ACC112 (cell line): ENCODE measurements at regions not wholly inside any gene's neighbourhood (a gene's known extent, or its start where the extent isn't known, plus 50 kb on each side); places are given as distances from the start of the nearest gene placed in this dataset.
"Not testable (repeated sequence)": the region's sequence is repeated elsewhere in the genome, so short reads cannot be mapped to it uniquely, and the experiment has no call there.

Experiments used
- H2AFZ ChIP-seq: fragments of 200-600 bp; sonication (generic); one replicate; pipeline ENCODE4 v1.6.0; 2017; ENCODE audit warnings: antibody characterized with exemption, low read length; ENCODE audit not compliant: unreplicated experiment
- H3K27ac ChIP-seq: fragments of 200-600 bp; sonication (generic); 2 replicates; pipeline ENCODE4 v1.5.1; 2014; ENCODE audit warnings: low read depth, mild to moderate bottlenecking, antibody characterized with exemption, low read length, moderate library complexity
- H3K27me3 ChIP-seq: fragments of 200-600 bp; sonication (generic); 2 replicates; pipeline ENCODE4 v1.6.1; 2014; ENCODE audit warnings: mild to moderate bottlenecking, antibody characterized with exemption, low read length, moderate library complexity, mixed read lengths; ENCODE audit not compliant: insufficient read depth
- H3K36me3 ChIP-seq: fragments of 200-600 bp; sonication (generic); 2 replicates; pipeline ENCODE4 v1.6.1; 2016; ENCODE audit warnings: mild to moderate bottlenecking, antibody characterized with exemption, low read length, moderate library complexity, mixed read lengths; ENCODE audit not compliant: insufficient read depth
- H3K4me1 ChIP-seq: fragments of 200-600 bp; sonication (generic); one replicate; pipeline ENCODE4 v1.6.1; 2016; ENCODE audit warnings: low read length, mixed read lengths; ENCODE audit not compliant: insufficient read depth, unreplicated experiment, control insufficient read depth
- H3K4me3 ChIP-seq: fragments of 200-600 bp; sonication (generic); 2 replicates; pipeline ENCODE4 v1.5.1; 2014; ENCODE audit warnings: mild to moderate bottlenecking, low read depth, low read length
- H3K79me2 ChIP-seq: fragments of 200-600 bp; sonication (generic); one replicate; pipeline ENCODE4 v1.6.0; 2016; ENCODE audit warnings: low read length; ENCODE audit not compliant: control insufficient read depth, unreplicated experiment, insufficient read depth

DNA sequence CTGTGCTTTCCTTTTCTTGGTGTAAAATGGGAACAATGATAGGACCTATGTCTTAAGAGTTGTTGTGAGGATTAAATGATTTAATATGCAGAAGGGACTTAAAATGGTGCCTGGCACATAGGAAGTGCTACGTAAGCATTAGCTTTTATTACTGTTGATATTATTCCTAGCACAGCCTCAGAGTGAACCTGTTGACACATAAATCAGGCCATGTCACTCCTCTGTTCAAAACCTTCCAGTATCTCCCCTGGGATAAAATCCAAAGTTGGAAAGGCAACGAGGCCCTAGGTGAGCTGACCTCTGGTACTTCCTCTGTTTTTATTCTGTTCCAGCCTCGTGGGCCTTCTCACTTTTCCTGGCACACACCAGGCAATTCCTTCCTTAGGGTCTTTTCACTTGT is 108.8 kb upstream of the CADM1 start:
- Histone ChIP-seq H3K36me3 (no peaks in the 10 kb centered on the region), H3K27ac (no peak overlapping the region), H3K79me2 (no peaks in the 10 kb centered on the region), H3K27me3 (no peaks in the 10 kb centered on the region), H3K4me1 (no peaks in the 10 kb centered on the region), H2AFZ (no peak overlapping the region), H3K4me3 (no peak overlapping the region)

- no peak overlapping the region for H3K27ac ChIP-seq
- H3K36me3 ChIP-seq = no peaks in the 10 kb centered on the region
- no peaks in the 10 kb centered on the region for H3K79me2 ChIP-seq
- H3K27me3 ChIP-seq = no peaks in the 10 kb centered on the region
- no peak overlapping the region for H3K4me3 ChIP-seq
- no peaks in the 10 kb centered on the region for H3K4me1 ChIP-seq
- H2AFZ ChIP-seq = no peak overlapping the region
Measured at GRCh38 chr11:115612046-115612730, 108.0 kb upstream of the CADM1 start.

DNA sequence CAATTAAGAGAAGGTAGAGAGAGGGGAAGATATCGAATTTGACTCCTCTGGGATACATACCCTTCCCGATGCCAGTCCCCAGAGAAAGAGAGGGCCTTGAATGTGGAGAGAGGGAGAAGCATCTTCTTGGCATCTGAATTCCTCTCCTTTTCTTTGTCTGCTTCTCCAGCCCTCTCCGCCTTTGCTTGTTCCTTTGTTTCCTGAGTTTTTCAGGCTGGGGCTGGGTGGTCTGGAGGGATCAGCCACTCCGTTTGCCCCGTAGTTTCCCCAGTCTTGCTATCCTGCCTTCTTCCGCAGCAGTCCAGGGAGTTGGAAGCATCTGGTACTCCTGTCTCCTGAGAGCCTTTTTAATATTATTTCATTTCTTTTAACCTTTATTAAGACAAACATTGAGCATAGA is 107.1 kb upstream of the CADM1 start:
- Histone ChIP-seq H2AFZ (no peak overlapping the region), H3K36me3 (no peaks in the 10 kb centered on the region), H3K27ac (no peak overlapping the region), H3K4me1 (no peaks in the 10 kb centered on the region), H3K4me3 (no peak overlapping the region), H3K79me2 (no peaks in the 10 kb centered on the region), H3K27me3 (no peaks in the 10 kb centered on the region)

- Histone ChIP-seq H3K27me3 (no peaks in the 10 kb centered on the region), H3K4me1 (no peaks in the 10 kb centered on the region), H3K27ac (no peak overlapping the region), H2AFZ (no peak overlapping the region), H3K4me3 (no peak overlapping the region), H3K79me2 (no peaks in the 10 kb centered on the region), H3K36me3 (no peaks in the 10 kb centered on the region)
Measured at GRCh38 chr11:115610908-115611307, 106.7 kb upstream of the CADM1 start.

GRCh38 chr11:115610234-115610633 is 106.0 kb upstream of the CADM1 start:
- H2AFZ ChIP-seq, H3K27ac ChIP-seq, H3K4me3 ChIP-seq, H3K27me3 ChIP-seq, H3K4me1 ChIP-seq, H3K36me3 ChIP-seq, H3K79me2 ChIP-seq: not testable (repeated sequence)

- Histone ChIP-seq H3K79me2 (no peaks in the 10 kb centered on the region), H3K36me3 (no peaks in the 10 kb centered on the region), H2AFZ (no peak overlapping the region), H3K4me3 (no peak overlapping the region), H3K27ac (no peak overlapping the region), H3K4me1 (no peaks in the 10 kb centered on the region), H3K27me3 (no peaks in the 10 kb centered on the region)
Measured at GRCh38 chr11:115608976-115609375, 104.8 kb upstream of the CADM1 start.

DNA sequence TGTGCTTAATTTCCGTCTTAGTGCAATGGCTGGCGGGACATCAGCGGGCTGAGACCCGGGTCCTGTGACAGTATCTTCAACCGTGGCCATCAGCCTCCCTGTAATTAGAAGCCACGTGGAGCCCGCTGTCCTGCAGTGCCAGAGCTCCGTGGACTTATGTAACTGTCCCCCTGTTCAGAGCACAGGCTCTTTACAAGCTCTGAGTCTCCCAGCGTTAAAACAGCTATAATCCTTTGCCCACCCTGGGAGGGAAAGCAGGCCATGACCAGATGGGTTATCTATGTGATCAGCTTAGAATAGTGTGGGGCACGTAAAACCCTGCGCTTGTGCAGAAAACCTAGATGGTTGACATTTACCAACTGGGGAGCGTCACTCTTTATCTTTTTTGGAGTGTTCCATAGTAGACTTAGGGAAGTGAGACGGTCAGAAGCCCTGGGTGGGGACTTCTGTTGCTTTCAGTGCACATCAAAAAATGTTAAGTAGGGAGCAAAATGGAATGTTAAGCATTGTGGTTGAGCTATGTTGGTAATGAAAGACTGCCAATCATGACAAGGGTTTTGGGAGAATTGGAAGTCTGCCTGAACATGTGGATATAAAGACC is 103.5 kb upstream of the CADM1 start:
- no peak overlapping the region for H3K4me3 ChIP-seq
- H3K79me2 ChIP-seq = no peaks in the 10 kb centered on the region
- H3K4me1 ChIP-seq = no peaks in the 10 kb centered on the region
- H3K27me3 ChIP-seq = no peaks in the 10 kb centered on the region
- H3K36me3 ChIP-seq = no peaks in the 10 kb centered on the region
- H2AFZ ChIP-seq = no peak overlapping the region
- H3K27ac ChIP-seq = no peak overlapping the region

DNA sequence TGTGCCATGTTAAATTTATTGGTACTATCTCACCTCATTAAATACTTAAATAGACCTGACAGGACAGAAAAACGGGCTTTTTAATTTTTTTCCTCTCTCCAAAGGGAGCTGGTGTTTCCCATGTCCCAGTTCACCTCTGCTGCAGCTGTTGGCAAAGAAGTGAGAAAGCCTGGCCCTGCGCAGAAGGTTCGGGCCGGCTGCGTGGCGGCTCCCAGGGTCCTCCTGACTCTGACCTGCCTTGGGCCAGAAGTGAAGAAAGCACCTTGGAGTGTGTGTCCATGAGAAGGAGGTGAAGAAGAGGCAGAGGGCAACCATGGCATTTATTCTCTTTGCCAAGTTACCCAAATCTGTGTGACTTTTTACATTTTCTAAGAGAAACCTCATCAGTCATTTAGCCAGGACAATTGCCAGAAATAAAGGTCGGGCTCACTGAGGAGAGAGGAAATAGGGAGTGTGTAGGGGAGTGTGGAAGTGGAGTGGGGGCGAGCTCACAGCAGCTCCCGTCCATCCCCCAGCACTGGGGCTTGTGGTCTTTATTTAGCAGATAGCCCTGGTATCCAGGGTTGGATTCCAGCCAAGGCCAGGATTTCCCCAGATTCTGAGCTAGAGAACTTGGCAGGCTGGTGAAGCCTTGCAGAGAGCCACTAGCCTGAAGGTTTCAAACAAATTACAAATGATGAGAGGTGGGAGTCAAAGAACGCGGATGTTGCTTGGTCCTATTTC is 102.4 kb upstream of the CADM1 start:
- Histone ChIP-seq H3K27me3 (no peaks in the 10 kb centered on the region), H3K79me2 (no peaks in the 10 kb centered on the region), H3K4me1 (no peaks in the 10 kb centered on the region), H3K36me3 (no peaks in the 10 kb centered on the region), H3K27ac (no peak overlapping the region), H3K4me3 (no peak overlapping the region), H2AFZ (no peak overlapping the region)

GRCh38 chr11:115605871-115606497 is 101.8 kb upstream of the CADM1 start:
- no peak overlapping the region for H3K27ac ChIP-seq
- no peaks in the 10 kb centered on the region for H3K79me2 ChIP-seq
- H2AFZ ChIP-seq = no peak overlapping the region
- H3K36me3 ChIP-seq = no peaks in the 10 kb centered on the region
- H3K27me3 ChIP-seq = no peaks in the 10 kb centered on the region
- no peaks in the 10 kb centered on the region for H3K4me1 ChIP-seq
- H3K4me3 ChIP-seq = no peak overlapping the region

- H3K4me1 ChIP-seq = not testable (repeated sequence)
Measured at GRCh38 chr11:115605397-115605796, 101.2 kb upstream of the CADM1 start.

More at GRCh38 chr11:115605397-115605796, 101.2 kb upstream of the CADM1 start:
- not testable (repeated sequence) for H3K79me2 ChIP-seq, H2AFZ ChIP-seq, H3K4me3 ChIP-seq, H3K36me3 ChIP-seq, H3K27me3 ChIP-seq, H3K27ac ChIP-seq
